Astrocyte of the cerebellum (primary cell): ENCODE measurements at regions not wholly inside any gene's neighbourhood (a gene's known extent, or its start where the extent isn't known, plus 50 kb on each side); places are given as distances from the start of the nearest gene placed in this dataset.

Experiments
- DNase-seq: peaks from one replicate; pipeline ENCODE4 v3.0.0-alpha.2; 2011; ENCODE audit warnings: low read depth
- H3K4me3 ChIP-seq: 2 replicates; pipeline ENCODE4 v1.5.1; 2011; ENCODE audit warnings: mild to moderate bottlenecking, low read depth, low read length, moderate library complexity
- CTCF ChIP-seq: IDR thresholded peaks from 2 replicates; pipeline ENCODE4 v1.5.1; 2012; ENCODE audit warnings: low read length, low read depth, moderate library complexity, mild to moderate bottlenecking; ENCODE audit errors: missing control alignments
- in situ Hi-C: cut with HindIII; loops from 2 replicates; pipeline ENCODE4 v1.10.0; 2017; ENCODE audit warnings: low sequenced_read_pairs

DNA sequence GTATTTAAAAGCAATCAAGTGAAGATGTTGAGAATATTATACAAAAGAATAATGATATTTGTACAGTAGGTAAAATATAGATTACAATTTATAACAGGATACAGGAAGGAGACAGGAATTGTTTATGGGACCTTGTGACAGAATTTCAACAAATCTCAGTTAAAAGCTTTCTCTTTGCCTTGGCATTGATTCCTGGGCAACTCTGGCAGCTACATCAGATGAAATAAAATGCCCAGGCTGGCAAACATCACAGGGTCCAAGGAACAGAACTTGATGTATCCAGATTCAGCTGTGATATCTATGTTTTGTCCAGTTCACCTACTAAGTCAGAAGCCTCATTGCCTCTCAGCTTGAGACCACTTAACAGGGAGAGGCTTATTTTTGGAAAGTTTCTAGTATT lies 473.1 kb downstream of the MCTP2 start:
- DNase-seq, result no peak
- H3K4me3 ChIP-seq, result no peak overlapping the region
- in situ Hi-C loops, result no loop called here
- TF ChIP-seq CTCF, result no peak

- TF ChIP-seq CTCF, result no peak
- in situ Hi-C loops, result no loop called here
- H3K4me3 ChIP-seq, result no peak overlapping the region
- DNase-seq, result no peak
These were observed 473.6 kb downstream of the MCTP2 start for GRCh38 chr15:94704946-94705345.

- H3K4me3 ChIP-seq, result no peak overlapping the region
- DNase-seq, result no peak
- in situ Hi-C loops, result no loop called here
- TF ChIP-seq CTCF, result no peak
These were observed 478.0 kb downstream of the MCTP2 start for GRCh38 chr15:94709319-94709718.

GRCh38 chr15:94722024-94722636 lies 490.8 kb downstream of the MCTP2 start:
- no peak for TF ChIP-seq CTCF
- H3K4me3 ChIP-seq, result no peak overlapping the region
- DNase-seq, result no peak
- in situ Hi-C loops, result no loop called here

- no peak for TF ChIP-seq CTCF
- no peak overlapping the region for H3K4me3 ChIP-seq
- no peak for DNase-seq
- in situ Hi-C loops, result no loop called here
These were observed 492.4 kb downstream of the MCTP2 start for GRCh38 chr15:94723801-94724200.

GRCh38 chr15:94731286-94731685 lies 499.9 kb downstream of the MCTP2 start:
- no peak for TF ChIP-seq CTCF
- DNase-seq, result no peak
- in situ Hi-C loops, result no loop called here
- no peak overlapping the region for H3K4me3 ChIP-seq

DNA sequence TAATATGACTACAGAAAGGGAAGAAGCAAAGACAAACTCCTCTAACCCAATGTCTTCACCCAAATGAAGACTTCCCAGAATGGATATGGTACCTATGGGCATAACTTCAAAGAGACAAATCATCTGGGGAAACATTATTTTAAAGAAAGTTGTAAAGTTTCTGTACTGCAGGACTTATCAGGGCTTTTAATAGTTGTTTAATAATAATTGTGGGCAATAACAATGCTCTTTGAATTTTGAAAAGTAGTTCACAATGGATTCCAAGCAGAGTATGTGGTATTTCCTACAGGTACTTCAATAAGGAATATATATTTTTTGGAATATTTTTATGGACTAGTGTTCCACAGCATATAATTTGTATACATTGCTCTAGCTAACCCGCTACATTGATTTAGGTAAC lies 503.1 kb downstream of the MCTP2 start:
- H3K4me3 ChIP-seq, result no peak overlapping the region
- no peak for TF ChIP-seq CTCF
- DNase-seq, result no peak
- in situ Hi-C loops, result no loop called here
